ENCODE measurements at regions not wholly inside any gene's neighbourhood (a gene's known extent, or its start where the extent isn't known, plus 50 kb on each side); places are given as distances from the start of the nearest gene placed in this dataset.

GRCh38 chr4:65960751-65961150 is 290.5 kb upstream of the EPHA5 start:
- no peak for TF ChIP-seq CTCF (IDR thresholded peaks at IDR 0.05; ENCODE audit: low read depth, low read length)
- no peak overlapping the region for H3K27ac ChIP-seq
- H3K27me3 ChIP-seq = no peaks in the 10 kb centered on the region
- H3K4me1 ChIP-seq (ENCODE audit: low read depth) = no peaks in the 10 kb centered on the region
- H3K9me3 ChIP-seq (ENCODE audit: low read depth) = no peaks in the 10 kb centered on the region
- H3K36me3 ChIP-seq = no peaks in the 10 kb centered on the region
- H3K4me3 ChIP-seq = no peak overlapping the region
- no peak for DNase-seq (ENCODE audit: low read depth in 1 of 2, low spot score in 1 of 2)

GRCh38 chr4:65954416-65954815 is 284.1 kb upstream of the EPHA5 start:
- Histone ChIP-seq H3K4me3 (no peak overlapping the region), H3K4me1 (ENCODE audit: low read depth) (no peaks in the 10 kb centered on the region), H3K27ac (no peak overlapping the region), H3K9me3 (ENCODE audit: low read depth) (no peaks in the 10 kb centered on the region), H3K36me3 (no peaks in the 10 kb centered on the region), H3K27me3 (no peaks in the 10 kb centered on the region)
- peak in 1 of 2 donors; percentile 6 for DNase-seq (ENCODE audit: low read depth in 1 of 2, low spot score in 1 of 2)
- TF ChIP-seq CTCF (IDR thresholded peaks at IDR 0.05; ENCODE audit: low read depth, low read length) = no peak

GRCh38 chr4:65951177-65951576 is 280.9 kb upstream of the EPHA5 start:
- Histone ChIP-seq H3K27ac (no peak overlapping the region), H3K9me3 (ENCODE audit: low read depth) (no peaks in the 10 kb centered on the region), H3K4me3 (no peak overlapping the region), H3K27me3 (no peaks in the 10 kb centered on the region), H3K36me3 (no peaks in the 10 kb centered on the region), H3K4me1 (ENCODE audit: low read depth) (no peaks in the 10 kb centered on the region)
- no peak for TF ChIP-seq CTCF (IDR thresholded peaks at IDR 0.05; ENCODE audit: low read depth, low read length)
- DNase-seq (ENCODE audit: low read depth in 1 of 2, low spot score in 1 of 2) = no peak

GRCh38 chr4:65943076-65943475 is 272.8 kb upstream of the EPHA5 start:
- H3K27me3 ChIP-seq = no peaks in the 10 kb centered on the region

GRCh38 chr4:65924843-65925242 is 254.6 kb upstream of the EPHA5 start:
- Histone ChIP-seq H3K9me3 (ENCODE audit: low read depth) (no peaks in the 10 kb centered on the region), H3K27ac (no peak overlapping the region)
- no peak for TF ChIP-seq CTCF (IDR thresholded peaks at IDR 0.05; ENCODE audit: low read depth, low read length)

More at GRCh38 chr4:65943076-65943475, 272.8 kb upstream of the EPHA5 start:
- no peak for TF ChIP-seq CTCF (IDR thresholded peaks at IDR 0.05; ENCODE audit: low read depth, low read length)
- DNase-seq (ENCODE audit: low read depth in 1 of 2, low spot score in 1 of 2) = peak; percentile 80 to 89
- Histone ChIP-seq H3K9me3 (ENCODE audit: low read depth) (no peaks in the 10 kb centered on the region), H3K27ac (no peak overlapping the region), H3K4me1 (ENCODE audit: low read depth) (no peaks in the 10 kb centered on the region), H3K36me3 (no peaks in the 10 kb centered on the region), H3K4me3 (no peak overlapping the region)

GRCh38 chr4:65923616-65924015 is 253.3 kb upstream of the EPHA5 start:
- Histone ChIP-seq H3K27me3 (no peaks in the 10 kb centered on the region), H3K4me1 (ENCODE audit: low read depth) (no peaks in the 10 kb centered on the region), H3K36me3 (no peaks in the 10 kb centered on the region), H3K4me3 (peak overlapping the region; percentile 2), H3K9me3 (ENCODE audit: low read depth) (no peaks in the 10 kb centered on the region), H3K27ac (no peak overlapping the region)
- no peak for DNase-seq (ENCODE audit: low read depth in 1 of 2, low spot score in 1 of 2)
- TF ChIP-seq CTCF (IDR thresholded peaks at IDR 0.05; ENCODE audit: low read depth, low read length) = no peak

More at GRCh38 chr4:65924843-65925242, 254.6 kb upstream of the EPHA5 start:
- Histone ChIP-seq H3K27me3 (no peaks in the 10 kb centered on the region), H3K4me3 (no peak overlapping the region), H3K36me3 (no peaks in the 10 kb centered on the region), H3K4me1 (ENCODE audit: low read depth) (no peaks in the 10 kb centered on the region)
- DNase-seq (ENCODE audit: low read depth in 1 of 2, low spot score in 1 of 2) = no peak
